Endodermal cell (in vitro differentiated cells): ENCODE measurements at regions not wholly inside any gene's neighbourhood (a gene's known extent, or its start where the extent isn't known, plus 50 kb on each side); places are given as distances from the start of the nearest gene placed in this dataset.

Experiments used
- DNase-seq: peaks from one replicate; pipeline ENCODE4 v3.0.0-alpha.2; 2017
- H3K27ac ChIP-seq: 2 replicates; pipeline ENCODE4 v1.5.1; 2013; ENCODE audit warnings: mild to moderate bottlenecking, low read depth, low read length, moderate library complexity
- H3K27me3 ChIP-seq: 2 replicates; pipeline ENCODE4 v1.6.1; 2013; ENCODE audit warnings: mild to moderate bottlenecking, low read length, moderate library complexity; ENCODE audit not compliant: insufficient read depth, control insufficient read depth, poor library complexity, severe bottlenecking
- H3K36me3 ChIP-seq: 2 replicates; pipeline ENCODE4 v1.7.0; 2013; ENCODE audit warnings: mild to moderate bottlenecking, low read length, moderate library complexity; ENCODE audit not compliant: control insufficient read depth, insufficient read depth
- H3K4me1 ChIP-seq: one replicate; pipeline ENCODE4 v1.7.0; 2013; ENCODE audit warnings: low read length; ENCODE audit not compliant: control insufficient read depth, insufficient read depth
- H3K4me3 ChIP-seq: 2 replicates; pipeline ENCODE4 v1.5.1; 2013; ENCODE audit warnings: mild to moderate bottlenecking, low read length, moderate library complexity
- H3K9ac ChIP-seq: 2 replicates; pipeline ENCODE4 v1.6.1; 2013; ENCODE audit warnings: mild to moderate bottlenecking, low read length, moderate library complexity; ENCODE audit not compliant: poor library complexity, severe bottlenecking; ENCODE audit errors: extremely low read depth
- H3K9me3 ChIP-seq: 2 replicates; pipeline ENCODE4 v1.6.1; 2013; ENCODE audit warnings: mild to moderate bottlenecking, low read length, moderate library complexity; ENCODE audit not compliant: control insufficient read depth
- H3K27ac Mint-ChIP-seq: 2 replicates; pipeline ENCODE4 v1.8.0; 2020; ENCODE audit warnings: mixed read lengths
- H3K27me3 Mint-ChIP-seq: 2 replicates; pipeline ENCODE4 v1.8.0; 2021; ENCODE audit warnings: mild to moderate bottlenecking, mixed read lengths; ENCODE audit not compliant: insufficient read depth
- H3K36me3 Mint-ChIP-seq: 2 replicates; pipeline ENCODE4 v1.8.0; 2020; ENCODE audit warnings: low read depth, mixed read lengths
- H3K4me1 Mint-ChIP-seq: 2 replicates; pipeline ENCODE4 v1.8.0; 2020; ENCODE audit warnings: mixed read lengths
- H3K4me3 Mint-ChIP-seq: 2 replicates; pipeline ENCODE4 v1.8.0; 2020; ENCODE audit warnings: mild to moderate bottlenecking, moderate library complexity, mixed read lengths
- H3K9me3 Mint-ChIP-seq: 2 replicates; pipeline ENCODE4 v1.8.0; 2020; ENCODE audit warnings: mild to moderate bottlenecking, mixed read lengths
- CTCF ChIP-seq: fragments of 200-600 bp; sonication (generic); conservative IDR thresholded peaks from 2 replicates; pipeline ENCODE4 v1.5.0; 2021; ENCODE audit warnings: antibody characterized with exemption, mild to moderate bottlenecking
- WGBS, 2 experiments: methylation state at CpG; one replicate each; pipeline versions ENCODE4 v1.1.5 to v1.1.7; 2013; ENCODE audit warnings: missing lambda C conversion rate in 2 of 2, mixed read lengths in 1 of 2; ENCODE audit not compliant: insufficient coverage in 1 of 2, insufficient read length in 1 of 2; 5-methylcytosine and 5-hydroxymethylcytosine counted together

- H3K27ac ChIP-seq, result no peak overlapping the region
- peaks cover 36% of the 10 kb centered on the region for H3K4me1 Mint-ChIP-seq
- peak; percentile 97 for DNase-seq
- H3K4me3 Mint-ChIP-seq, result no peak overlapping the region
- no peak for TF ChIP-seq CTCF
- no peaks in the 10 kb centered on the region for H3K9me3 ChIP-seq
- no peak overlapping the region for H3K4me3 ChIP-seq
- peaks cover 43% of the 10 kb centered on the region for H3K27me3 Mint-ChIP-seq
- WGBS, 2 experiments, result 6 to 8% methylated on average over 3 to 10 of the region's 10 CpGs
- peaks cover 13% of the 10 kb centered on the region for H3K4me1 ChIP-seq
- peaks cover 17% of the 10 kb centered on the region for H3K27me3 ChIP-seq
- no peak overlapping the region for H3K9ac ChIP-seq
- H3K36me3 ChIP-seq, result no peaks in the 10 kb centered on the region
- H3K9me3 Mint-ChIP-seq, result peaks cover 7% of the 10 kb centered on the region
- H3K36me3 Mint-ChIP-seq, result no peaks in the 10 kb centered on the region
- peak overlapping the region; percentile 48 for H3K27ac Mint-ChIP-seq
Observed at GRCh38 chr17:34797720-34798119, 163.5 kb downstream of the CCT6B start.

DNA sequence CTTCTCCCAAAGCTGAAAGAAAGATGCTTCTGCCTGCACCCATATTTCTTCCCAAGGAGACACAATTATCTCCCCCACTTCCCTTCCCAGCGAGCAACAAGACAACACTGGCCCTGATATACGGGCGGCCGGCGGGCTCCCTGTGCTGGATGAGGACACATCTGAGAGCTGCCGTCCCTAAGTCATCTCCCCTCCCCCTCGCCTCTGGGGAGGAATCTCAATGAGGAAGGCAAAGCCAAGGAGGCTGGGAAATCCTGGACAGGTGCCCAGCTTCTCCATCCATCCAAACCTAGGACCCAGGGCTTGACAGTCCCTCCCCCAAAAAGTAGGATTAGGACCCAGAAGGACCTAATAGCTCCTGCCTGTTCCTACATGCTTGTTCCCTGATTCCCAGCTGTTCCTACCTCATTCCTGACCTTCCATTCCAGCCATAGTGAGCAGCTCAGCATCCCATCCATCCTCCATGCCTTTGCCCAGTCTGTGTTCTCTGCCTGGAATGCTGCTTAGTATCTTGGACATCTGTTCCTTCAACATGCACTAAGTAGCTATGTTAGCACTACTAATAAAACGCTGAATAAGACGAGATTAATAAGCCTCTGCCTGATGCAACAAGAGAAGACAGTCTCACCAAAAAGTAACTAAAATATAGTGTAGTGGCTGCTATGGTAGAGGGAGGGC, 167.9 kb downstream of the CCT6B start:
- Histone ChIP-seq H3K27ac (no peak overlapping the region), H3K4me1 (peaks cover 4% of the 10 kb centered on the region), H3K9me3 (no peaks in the 10 kb centered on the region), H3K36me3 (no peaks in the 10 kb centered on the region), H3K4me3 (no peak overlapping the region), H3K27me3 (peaks cover 17% of the 10 kb centered on the region), H3K9ac (no peak overlapping the region)
- TF ChIP-seq CTCF, result no peak
- 20 to 77% methylated on average over 1 to 9 of the region's 9 CpGs for WGBS, 2 experiments
- H3K36me3 Mint-ChIP-seq, result no peaks in the 10 kb centered on the region
- H3K27me3 Mint-ChIP-seq, result peaks cover 39% of the 10 kb centered on the region
- H3K4me1 Mint-ChIP-seq, result peaks cover 13% of the 10 kb centered on the region
- H3K4me3 Mint-ChIP-seq, result no peak overlapping the region
- no peak overlapping the region for H3K27ac Mint-ChIP-seq
- no peak for DNase-seq
- H3K9me3 Mint-ChIP-seq, result no peaks in the 10 kb centered on the region

GRCh38 chr17:34788696-34789095, 172.6 kb downstream of the CCT6B start:
- no peaks in the 10 kb centered on the region for H3K4me1 ChIP-seq
- Mint-ChIP-seq H3K4me1 (peaks cover 12% of the 10 kb centered on the region), H3K9me3 (no peaks in the 10 kb centered on the region), H3K27me3 (peaks cover 27% of the 10 kb centered on the region), H3K4me3 (no peak overlapping the region), H3K36me3 (no peaks in the 10 kb centered on the region), H3K27ac (no peak overlapping the region)
- no peak for DNase-seq
- H3K9ac ChIP-seq, result no peak overlapping the region
- H3K4me3 ChIP-seq, result no peak overlapping the region
- 92% methylated on average over 5 to 6 of the region's 6 CpGs for WGBS, 2 experiments
- no peak overlapping the region for H3K27ac ChIP-seq
- H3K36me3 ChIP-seq, result no peaks in the 10 kb centered on the region
- H3K9me3 ChIP-seq, result no peaks in the 10 kb centered on the region
- H3K27me3 ChIP-seq, result peaks cover 19% of the 10 kb centered on the region
- TF ChIP-seq CTCF, result no peak
